Lung (tissue), 11 donors: ENCODE measurements at regions not wholly inside any gene's neighbourhood (a gene's known extent, or its start where the extent isn't known, plus 50 kb on each side); places are given as distances from the start of the nearest gene placed in this dataset.
A peak's percentile ranks its signal among the peaks of the same experiment; 100 is the strongest.

Experiments
- ATAC-seq: fragments of 200-7000 bp; cut with Tn5 transposase; one replicate; pipeline ENCODE4 v1.9.1; 2020; ENCODE audit warnings: moderate number of reproducible peaks; ENCODE audit not compliant: insufficient read depth, low FRiP score
- DNase-seq, 3 donors: peaks; one replicate each; pipeline ENCODE4 v3.0.0-alpha.2; 2013 to 2017
- H3K27ac ChIP-seq, 2 donors: one replicate each; pipeline ENCODE4 v1.5.1; 2013; ENCODE audit warnings: mild to moderate bottlenecking in 2 of 2, moderate library complexity in 2 of 2, control low read depth in 1 of 2, inconsistent platforms in 1 of 2, low read depth in 1 of 2, low read length in 1 of 2
- H3K27me3 ChIP-seq, 3 donors: one replicate each; pipeline ENCODE4 v1.5.1; 2013; ENCODE audit warnings: low read length in 2 of 3; ENCODE audit not compliant: control insufficient read depth in 3 of 3, insufficient read depth in 3 of 3
- H3K36me3 ChIP-seq, 4 donors: one replicate each; pipeline ENCODE4 v1.5.1; 2013; ENCODE audit warnings: low read length in 4 of 4, mild to moderate bottlenecking in 1 of 4, moderate library complexity in 1 of 4; ENCODE audit not compliant: control insufficient read depth in 4 of 4, insufficient read depth in 4 of 4
- H3K4me1 ChIP-seq, 5 donors: one replicate each; pipeline ENCODE4 v1.5.1; 2013; ENCODE audit warnings: low read length in 5 of 5, mild to moderate bottlenecking in 2 of 5, moderate library complexity in 1 of 5; ENCODE audit not compliant: control insufficient read depth in 5 of 5, insufficient read depth in 5 of 5
- H3K4me3 ChIP-seq: one replicate; pipeline ENCODE4 v1.5.1; 2013; ENCODE audit warnings: mild to moderate bottlenecking, control low read depth, moderate library complexity
- H3K9ac ChIP-seq, 2 donors: one replicate each; pipeline ENCODE4 v1.5.1; 2013; ENCODE audit warnings: low read length in 2 of 2, control low read depth in 1 of 2; ENCODE audit not compliant: insufficient read depth in 1 of 2
- H3K9me3 ChIP-seq, 4 donors: one replicate each; pipeline ENCODE4 v1.5.1; 2013; ENCODE audit warnings: low read length in 3 of 4, mild to moderate bottlenecking in 1 of 4, moderate library complexity in 1 of 4; ENCODE audit not compliant: control insufficient read depth in 4 of 4, insufficient read depth in 3 of 4
- CTCF ChIP-seq: IDR thresholded peaks from 2 replicates; pipeline ENCODE4 v1.5.1; 2012; ENCODE audit warnings: mild to moderate bottlenecking; ENCODE audit errors: control extremely low read depth, extremely low read depth
- WGBS, 2 donors: extraction: QIAGEN DNeasy Blood & Tissue Kit; methylation state at CpG; one replicate each; pipeline ENCODE4 v1.1.7; 2013; 5-methylcytosine and 5-hydroxymethylcytosine counted together
- donor health status: control.
- donor health status: control.
- donor health status: Bipolar disorder and iron deficiency.
- donor health status: healthy.
- donor health status: DM: yes; HTN: yes; CAD: no.

DNA sequence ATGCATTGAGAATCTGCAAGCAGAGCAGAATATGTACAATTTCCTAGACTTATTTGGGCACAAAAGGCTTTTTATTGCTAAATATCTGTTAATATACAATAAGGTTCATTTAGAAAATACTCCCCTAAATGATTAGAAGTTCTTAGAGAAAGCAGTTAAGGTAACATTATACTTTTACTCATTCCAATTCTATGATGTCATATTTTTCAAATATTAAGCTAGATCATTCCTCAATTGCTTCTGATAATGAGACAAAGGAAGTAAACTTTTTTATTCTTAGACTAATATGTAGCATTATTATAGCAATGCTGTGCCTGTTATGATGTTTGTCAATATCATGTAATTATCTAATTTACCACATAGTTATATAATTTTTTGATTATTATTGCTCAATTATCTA, 447.0 kb downstream of the SLC16A7 start:
- Histone ChIP-seq H3K9me3 (no peaks in the 10 kb centered on the region), H3K27me3 (no peaks in the 10 kb centered on the region), H3K4me3 (no peak overlapping the region), H3K4me1 (no peaks in the 10 kb centered on the region), H3K9ac (no peak overlapping the region), H3K27ac (no peak overlapping the region), H3K36me3 (no peaks in the 10 kb centered on the region)
- DNase-seq = peak in 1 of 3 donors; percentile 1
- ATAC-seq = no peak
- no peak for TF ChIP-seq CTCF

DNA sequence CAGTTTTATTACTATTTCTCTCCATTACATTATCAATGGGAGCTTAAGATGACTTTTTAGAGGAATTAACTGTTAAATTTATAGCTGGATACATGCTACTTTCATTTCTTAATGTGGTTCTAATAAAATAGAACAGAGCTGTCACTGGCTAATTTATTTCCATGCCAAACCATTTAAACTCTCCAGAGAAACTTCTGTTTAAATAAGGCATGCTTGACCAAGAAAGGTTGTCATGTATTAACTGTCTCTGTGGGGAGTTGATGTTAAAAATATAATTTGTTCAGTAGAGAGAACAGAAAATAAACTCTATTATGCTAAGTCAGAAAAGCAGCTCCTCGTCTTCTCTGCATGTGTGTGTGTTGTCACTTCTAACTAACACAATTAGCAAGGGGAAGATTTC, 447.4 kb downstream of the SLC16A7 start:
- no peak for TF ChIP-seq CTCF
- Histone ChIP-seq H3K4me1 (no peaks in the 10 kb centered on the region), H3K27me3 (no peaks in the 10 kb centered on the region), H3K36me3 (no peaks in the 10 kb centered on the region), H3K9ac (no peak overlapping the region), H3K4me3 (no peak overlapping the region), H3K9me3 (no peaks in the 10 kb centered on the region), H3K27ac (no peak overlapping the region)
- DNase-seq (no peak), ATAC-seq (no peak)
- 33 to 50% methylated on average over 1 of the region's 1 CpG for WGBS, 2 donors

DNA sequence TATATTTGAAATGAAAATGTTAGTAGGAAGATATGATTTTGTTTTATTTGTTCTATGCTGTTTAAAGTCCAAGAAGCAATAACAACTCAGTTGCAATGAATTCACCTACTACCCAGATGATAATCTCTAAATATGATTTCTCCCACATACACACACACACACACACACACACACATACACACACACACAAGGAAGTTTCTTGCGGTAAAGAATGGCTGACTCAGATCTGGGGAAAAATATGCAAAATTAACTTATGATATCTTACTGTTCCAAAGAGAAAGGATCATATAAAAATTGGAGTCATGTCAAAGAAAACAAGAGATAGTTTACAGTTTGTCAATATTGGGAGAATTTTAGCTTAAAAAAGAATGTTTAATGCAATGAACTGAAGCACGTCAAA, 456.7 kb downstream of the SLC16A7 start:
- Histone ChIP-seq H3K4me1 (no peaks in the 10 kb centered on the region), H3K9ac (no peak overlapping the region), H3K36me3 (no peaks in the 10 kb centered on the region), H3K4me3 (no peak overlapping the region), H3K9me3 (no peaks in the 10 kb centered on the region), H3K27me3 (no peaks in the 10 kb centered on the region), H3K27ac (no peak overlapping the region)
- no peak for TF ChIP-seq CTCF
- WGBS, 2 donors = 91 to 92% methylated on average over 2 of the region's 2 CpGs
- no peak for DNase-seq
- no peak for ATAC-seq

DNA sequence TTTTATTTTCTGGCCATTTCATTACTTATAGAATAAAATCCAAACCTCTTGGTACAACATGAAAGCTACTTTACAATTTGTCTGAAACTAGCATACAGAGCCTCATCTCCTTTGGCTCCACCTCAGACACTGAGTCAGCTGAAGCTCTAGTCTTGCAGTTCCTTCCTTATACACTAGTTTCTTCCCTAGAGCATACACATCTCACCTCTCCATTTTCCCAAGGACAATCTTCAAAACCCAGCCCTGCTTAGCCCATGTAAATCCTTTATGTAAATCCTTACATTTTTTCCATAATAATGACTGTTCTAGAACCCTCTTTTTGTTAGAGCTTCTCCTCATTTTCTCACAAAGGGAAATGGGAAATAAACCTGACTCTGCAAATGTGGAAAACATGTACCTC, 463.4 kb downstream of the SLC16A7 start:
- H3K9me3 ChIP-seq = no peaks in the 10 kb centered on the region
- no peak for TF ChIP-seq CTCF
- H3K36me3 ChIP-seq = no peaks in the 10 kb centered on the region
- H3K4me1 ChIP-seq = no peaks in the 10 kb centered on the region
- no peak overlapping the region for H3K27ac ChIP-seq
- no peaks in the 10 kb centered on the region for H3K27me3 ChIP-seq
- H3K4me3 ChIP-seq = no peak overlapping the region
- no peak overlapping the region for H3K9ac ChIP-seq
- ATAC-seq (no peak), DNase-seq (no peak)
